Pons (tissue), 1 donor: ENCODE measurements at regions not wholly inside any gene's neighbourhood (a gene's known extent, or its start where the extent isn't known, plus 50 kb on each side); places are given as distances from the start of the nearest gene placed in this dataset.
A peak's percentile ranks its signal among the peaks of the same experiment; 100 is the strongest.

Experiments used
- DNase-seq: peaks from one replicate; pipeline ENCODE4 v3.0.0-alpha.2; 2016; ENCODE audit warnings: low spot score

GRCh38 chr2:47236503-47237215 lies 60.3 kb upstream of the CALM2 start:
- DNase-seq = peak; percentile 44

GRCh38 chr2:47235132-47235531 lies 58.8 kb upstream of the CALM2 start:
- DNase-seq = no peak

- DNase-seq = no peak
Measured at GRCh38 chr2:47234456-47234855, 58.1 kb upstream of the CALM2 start.

GRCh38 chr2:47232738-47233415 lies 56.6 kb upstream of the CALM2 start:
- DNase-seq = no peak

- peak; percentile 60 for DNase-seq
Measured at GRCh38 chr2:47230418-47230817, 54.1 kb upstream of the CALM2 start.

- DNase-seq = peak; percentile 20
Measured at GRCh38 chr2:47227532-47228279, 51.4 kb upstream of the CALM2 start.

GRCh38 chr2:47226923-47227220 lies 50.6 kb upstream of the CALM2 start:
- no peak for DNase-seq

- peak; percentile 15 for DNase-seq
Measured at GRCh38 chr2:47226132-47226922, 50.0 kb upstream of the CALM2 start.
